ENCODE measurements at regions not wholly inside any gene's neighbourhood (a gene's known extent, or its start where the extent isn't known, plus 50 kb on each side); places are given as distances from the start of the nearest gene placed in this dataset.
A peak's percentile ranks its signal among the peaks of the same experiment; 100 is the strongest.

GRCh38 chr10:3493621-3494020, 291.4 kb downstream of the KLF6 start:
- Mint-ChIP-seq H3K4me1 (ENCODE audit: low read depth) (no peaks in the 10 kb centered on the region), H3K9me3 (peaks cover 14% of the 10 kb centered on the region), H3K27ac (no peak overlapping the region), H3K36me3 (ENCODE audit: low read depth) (no peaks in the 10 kb centered on the region), H3K27me3 (ENCODE audit: low read depth) (peaks cover 51% of the 10 kb centered on the region), H3K4me3 (no peak overlapping the region)

GRCh38 chr10:3491571-3491970, 293.4 kb downstream of the KLF6 start:
- Mint-ChIP-seq H3K36me3 (ENCODE audit: low read depth) (no peaks in the 10 kb centered on the region), H3K4me1 (ENCODE audit: low read depth) (no peaks in the 10 kb centered on the region)

GRCh38 chr10:3487228-3487627, 297.8 kb downstream of the KLF6 start:
- Mint-ChIP-seq H3K27me3 (ENCODE audit: low read depth) (peaks cover 19% of the 10 kb centered on the region), H3K36me3 (ENCODE audit: low read depth) (no peaks in the 10 kb centered on the region), H3K27ac (no peak overlapping the region), H3K4me1 (ENCODE audit: low read depth) (peaks cover 13% of the 10 kb centered on the region), H3K9me3 (peaks cover 18% of the 10 kb centered on the region), H3K4me3 (no peak overlapping the region)

More at GRCh38 chr10:3491571-3491970, 293.4 kb downstream of the KLF6 start:
- H3K4me3 Mint-ChIP-seq, result no peak overlapping the region
- no peak overlapping the region for H3K27ac Mint-ChIP-seq
- peaks cover 41% of the 10 kb centered on the region for H3K27me3 Mint-ChIP-seq (ENCODE audit: low read depth)
- peaks cover 18% of the 10 kb centered on the region for H3K9me3 Mint-ChIP-seq

- peaks cover 13% of the 10 kb centered on the region for H3K4me1 Mint-ChIP-seq (ENCODE audit: low read depth)
- H3K27ac Mint-ChIP-seq, result no peak overlapping the region
- no peak overlapping the region for H3K4me3 Mint-ChIP-seq
- H3K27me3 Mint-ChIP-seq (ENCODE audit: low read depth), result peaks cover 25% of the 10 kb centered on the region
- peaks cover 18% of the 10 kb centered on the region for H3K9me3 Mint-ChIP-seq
- no peaks in the 10 kb centered on the region for H3K36me3 Mint-ChIP-seq (ENCODE audit: low read depth)
Measured at GRCh38 chr10:3486346-3487065, 298.5 kb downstream of the KLF6 start.

- Mint-ChIP-seq H3K4me1 (ENCODE audit: low read depth) (peaks cover 13% of the 10 kb centered on the region), H3K9me3 (peaks cover 18% of the 10 kb centered on the region), H3K27me3 (ENCODE audit: low read depth) (peaks cover 26% of the 10 kb centered on the region), H3K36me3 (ENCODE audit: low read depth) (no peaks in the 10 kb centered on the region), H3K4me3 (peak overlapping the region; percentile 33), H3K27ac (peak overlapping the region; percentile 28)
Measured at GRCh38 chr10:3485057-3485686, 299.8 kb downstream of the KLF6 start.

- no peak overlapping the region for H3K27ac Mint-ChIP-seq
- H3K27me3 Mint-ChIP-seq (ENCODE audit: low read depth), result peaks cover 26% of the 10 kb centered on the region
- peaks cover 14% of the 10 kb centered on the region for H3K4me1 Mint-ChIP-seq (ENCODE audit: low read depth)
- peaks cover 12% of the 10 kb centered on the region for H3K9me3 Mint-ChIP-seq
- H3K36me3 Mint-ChIP-seq (ENCODE audit: low read depth), result no peaks in the 10 kb centered on the region
- H3K4me3 Mint-ChIP-seq, result no peak overlapping the region
Measured at GRCh38 chr10:3484306-3485056, 300.5 kb downstream of the KLF6 start.

- Mint-ChIP-seq H3K4me3 (no peak overlapping the region), H3K9me3 (no peaks in the 10 kb centered on the region), H3K27me3 (ENCODE audit: low read depth) (peaks cover 15% of the 10 kb centered on the region), H3K4me1 (ENCODE audit: low read depth) (peaks cover 18% of the 10 kb centered on the region), H3K27ac (no peak overlapping the region), H3K36me3 (ENCODE audit: low read depth) (no peaks in the 10 kb centered on the region)
Measured at GRCh38 chr10:3482200-3482993, 302.6 kb downstream of the KLF6 start.

- peaks cover 24% of the 10 kb centered on the region for H3K27me3 Mint-ChIP-seq (ENCODE audit: low read depth)
- H3K27ac Mint-ChIP-seq, result no peak overlapping the region
- H3K36me3 Mint-ChIP-seq (ENCODE audit: low read depth), result no peaks in the 10 kb centered on the region
- peaks cover 21% of the 10 kb centered on the region for H3K4me1 Mint-ChIP-seq (ENCODE audit: low read depth)
- H3K4me3 Mint-ChIP-seq, result no peak overlapping the region
- no peaks in the 10 kb centered on the region for H3K9me3 Mint-ChIP-seq
Measured at GRCh38 chr10:3481496-3481895, 303.5 kb downstream of the KLF6 start.

- H3K4me1 Mint-ChIP-seq (ENCODE audit: low read depth), result peaks cover 21% of the 10 kb centered on the region
- no peaks in the 10 kb centered on the region for H3K36me3 Mint-ChIP-seq (ENCODE audit: low read depth)
- no peak overlapping the region for H3K27ac Mint-ChIP-seq
Measured at GRCh38 chr10:3480990-3481315, 304.1 kb downstream of the KLF6 start.

GRCh38 chr10:3480281-3480989, 304.6 kb downstream of the KLF6 start:
- no peak overlapping the region for H3K27ac Mint-ChIP-seq

More at GRCh38 chr10:3480990-3481315, 304.1 kb downstream of the KLF6 start:
- Mint-ChIP-seq H3K9me3 (no peaks in the 10 kb centered on the region), H3K4me3 (no peak overlapping the region), H3K27me3 (ENCODE audit: low read depth) (peaks cover 29% of the 10 kb centered on the region)

GRCh38 chr10:3478632-3479240, 306.2 kb upstream of the PITRM1 start:
- Mint-ChIP-seq H3K4me3 (no peak overlapping the region), H3K27ac (no peak overlapping the region), H3K9me3 (no peaks in the 10 kb centered on the region), H3K36me3 (ENCODE audit: low read depth) (no peaks in the 10 kb centered on the region), H3K27me3 (ENCODE audit: low read depth) (peaks cover 39% of the 10 kb centered on the region), H3K4me1 (ENCODE audit: low read depth) (peaks cover 8% of the 10 kb centered on the region)

More at GRCh38 chr10:3480281-3480989, 304.6 kb downstream of the KLF6 start:
- no peaks in the 10 kb centered on the region for H3K9me3 Mint-ChIP-seq
- peaks cover 19% of the 10 kb centered on the region for H3K4me1 Mint-ChIP-seq (ENCODE audit: low read depth)
- no peak overlapping the region for H3K4me3 Mint-ChIP-seq
- peaks cover 33% of the 10 kb centered on the region for H3K27me3 Mint-ChIP-seq (ENCODE audit: low read depth)
- no peaks in the 10 kb centered on the region for H3K36me3 Mint-ChIP-seq (ENCODE audit: low read depth)

GRCh38 chr10:3478153-3478552, 305.6 kb upstream of the PITRM1 start:
- H3K36me3 Mint-ChIP-seq (ENCODE audit: low read depth), result no peaks in the 10 kb centered on the region
- no peaks in the 10 kb centered on the region for H3K9me3 Mint-ChIP-seq
- peaks cover 8% of the 10 kb centered on the region for H3K4me1 Mint-ChIP-seq (ENCODE audit: low read depth)
- H3K4me3 Mint-ChIP-seq, result no peak overlapping the region
- no peak overlapping the region for H3K27ac Mint-ChIP-seq
- peaks cover 39% of the 10 kb centered on the region for H3K27me3 Mint-ChIP-seq (ENCODE audit: low read depth)

GRCh38 chr10:3477683-3478082, 305.1 kb upstream of the PITRM1 start:
- H3K36me3 Mint-ChIP-seq (ENCODE audit: low read depth), result no peaks in the 10 kb centered on the region
- H3K9me3 Mint-ChIP-seq, result no peaks in the 10 kb centered on the region
- H3K27ac Mint-ChIP-seq, result peak overlapping the region; percentile 16
- H3K4me3 Mint-ChIP-seq, result no peak overlapping the region
- peaks cover 12% of the 10 kb centered on the region for H3K4me1 Mint-ChIP-seq (ENCODE audit: low read depth)
- peaks cover 41% of the 10 kb centered on the region for H3K27me3 Mint-ChIP-seq (ENCODE audit: low read depth)
